GM12878 (cell line): ENCODE measurements at regions not wholly inside any gene's neighbourhood (a gene's known extent, or its start where the extent isn't known, plus 50 kb on each side); places are given as distances from the start of the nearest gene placed in this dataset.
A peak's percentile ranks its signal among the peaks of the same experiment; 100 is the strongest.

Source experiments
- ATF3 ChIP-seq: IDR thresholded peaks from 2 replicates; pipeline ENCODE4 v1.6.1; 2011; ENCODE audit warnings: low read depth, mild to moderate bottlenecking, low read length, moderate library complexity, borderline replicate concordance; ENCODE audit errors: extremely low read depth
- EED ChIP-seq: sonication (generic); IDR thresholded peaks from 2 replicates; pipeline ENCODE4 v1.6.1; 2016; ENCODE audit warnings: antibody characterized with exemption, low read depth
- ELK1 ChIP-seq: IDR thresholded peaks from 2 replicates; pipeline ENCODE4 v1.6.1; 2012; ENCODE audit warnings: low read depth, low read length, improper control_type of control experiment
- EP300 ChIP-seq, 2 experiments: fragments of 150-350 bp in 1 of 2; IDR thresholded peaks; 2 replicates each; pipeline ENCODE4 v1.6.1; 2011 to 2012; ENCODE audit warnings: low read depth in 2 of 2, low read length in 2 of 2, borderline replicate concordance in 1 of 2, improper control_type of control experiment in 1 of 2, inconsistent platforms in 1 of 2; ENCODE audit not compliant: control insufficient read depth in 1 of 2
- HDAC6 ChIP-seq: fragments of 200-600 bp; sonication (generic); IDR thresholded peaks from one replicate; pipeline ENCODE4 v1.8.0; 2017; ENCODE audit warnings: antibody characterized with exemption; ENCODE audit not compliant: unreplicated experiment
- IKZF1 ChIP-seq: fragments of 450-650 bp; conservative IDR thresholded peaks from 2 replicates; pipeline ENCODE4 v1.6.1; 2017; ENCODE audit warnings: antibody characterized with exemption, mild to moderate bottlenecking
- NKRF ChIP-seq: fragments of 450-650 bp; conservative IDR thresholded peaks from 2 replicates; pipeline ENCODE4 v1.6.1; 2017; ENCODE audit warnings: mild to moderate bottlenecking, moderate library complexity
- POLR2A ChIP-seq: IDR thresholded peaks from 2 replicates; pipeline ENCODE4 v1.6.1; 2011; ENCODE audit warnings: low read depth, mild to moderate bottlenecking, low read length
- SP1 ChIP-seq: IDR thresholded peaks from one replicate; pipeline ENCODE4 v1.6.1; 2011; ENCODE audit warnings: low read depth, low read length
- SRF ChIP-seq, 2 experiments: IDR thresholded peaks; 2 replicates each; pipeline ENCODE4 v1.6.1; 2011; ENCODE audit warnings: low read depth in 2 of 2, low read length in 2 of 2, mild to moderate bottlenecking in 1 of 2, moderate library complexity in 1 of 2
- TCF7 ChIP-seq: IDR thresholded peaks from 2 replicates; pipeline ENCODE4 v1.6.1; 2014; ENCODE audit warnings: antibody characterized with exemption, borderline replicate concordance
- TF ChIP-seq, protein P1 (sequence below): fragments of 450-650 bp; IDR thresholded peaks from 2 replicates; pipeline ENCODE4 v1.6.1; 2017; ENCODE audit warnings: low read depth, mild to moderate bottlenecking, moderate library complexity
- TF ChIP-seq, protein P2 (sequence below): fragments of 450-650 bp; formaldehyde crosslinking; IDR thresholded peaks from 2 replicates; pipeline ENCODE4 v1.4.0; 2020; ENCODE audit warnings: mild to moderate bottlenecking, moderate library complexity
- TF ChIP-seq, protein P3 (sequence below): fragments of 450-650 bp; IDR thresholded peaks from 2 replicates; pipeline ENCODE4 v1.6.1; 2017; ENCODE audit warnings: mild to moderate bottlenecking

DNA sequence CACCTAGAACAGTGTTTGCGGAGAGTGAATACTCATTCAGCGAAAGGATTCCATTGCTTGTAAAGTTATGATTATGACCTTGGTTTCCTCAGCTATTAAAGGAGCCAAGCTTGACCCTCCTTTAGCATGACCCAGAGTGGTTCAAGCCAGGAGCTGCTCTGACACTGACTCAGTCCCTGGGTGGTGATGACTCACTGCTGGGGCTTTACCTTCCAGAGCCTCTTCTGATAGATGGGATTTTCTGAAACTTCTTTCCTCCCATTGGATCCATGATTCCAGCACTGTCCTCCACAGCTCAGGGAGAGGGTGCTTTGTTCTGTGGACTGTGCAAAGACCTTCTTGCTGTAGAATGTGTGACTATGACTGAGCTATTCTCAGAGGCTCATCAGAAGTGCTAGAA lies 77.4 kb downstream of the S1PR1 start (continued):
- TF ChIP-seq ELK1 (no peak), POLR2A (no peak), TCF7 (no peak), SP1 (no peak), SRF (IDR thresholded peaks at IDR 0.05; ENCODE audit: low read depth in 2 of 2, low read length in 2 of 2) (no peak), NKRF (no peak), EP300 (IDR thresholded peaks at IDR 0.05; ENCODE audit: borderline replicate concordance in 1 of 2, control insufficient read depth in 1 of 2, low read depth in 2 of 2, low read length in 2 of 2) (no peak), EED (peak; percentile 65), ATF3 (no peak), HDAC6 (no peak), IKZF1 (peak; percentile 39; the same call in 1 of the 2 replicates)
- TF ChIP-seq, protein P1, sequence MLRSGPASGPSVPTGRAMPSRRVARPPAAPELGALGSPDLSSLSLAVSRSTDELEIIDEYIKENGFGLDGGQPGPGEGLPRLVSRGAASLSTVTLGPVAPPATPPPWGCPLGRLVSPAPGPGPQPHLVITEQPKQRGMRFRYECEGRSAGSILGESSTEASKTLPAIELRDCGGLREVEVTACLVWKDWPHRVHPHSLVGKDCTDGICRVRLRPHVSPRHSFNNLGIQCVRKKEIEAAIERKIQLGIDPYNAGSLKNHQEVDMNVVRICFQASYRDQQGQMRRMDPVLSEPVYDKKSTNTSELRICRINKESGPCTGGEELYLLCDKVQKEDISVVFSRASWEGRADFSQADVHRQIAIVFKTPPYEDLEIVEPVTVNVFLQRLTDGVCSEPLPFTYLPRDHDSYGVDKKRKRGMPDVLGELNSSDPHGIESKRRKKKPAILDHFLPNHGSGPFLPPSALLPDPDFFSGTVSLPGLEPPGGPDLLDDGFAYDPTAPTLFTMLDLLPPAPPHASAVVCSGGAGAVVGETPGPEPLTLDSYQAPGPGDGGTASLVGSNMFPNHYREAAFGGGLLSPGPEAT, result peak; percentile 34; the same call in 1 of the 2 replicates
- TF ChIP-seq, protein P2, sequence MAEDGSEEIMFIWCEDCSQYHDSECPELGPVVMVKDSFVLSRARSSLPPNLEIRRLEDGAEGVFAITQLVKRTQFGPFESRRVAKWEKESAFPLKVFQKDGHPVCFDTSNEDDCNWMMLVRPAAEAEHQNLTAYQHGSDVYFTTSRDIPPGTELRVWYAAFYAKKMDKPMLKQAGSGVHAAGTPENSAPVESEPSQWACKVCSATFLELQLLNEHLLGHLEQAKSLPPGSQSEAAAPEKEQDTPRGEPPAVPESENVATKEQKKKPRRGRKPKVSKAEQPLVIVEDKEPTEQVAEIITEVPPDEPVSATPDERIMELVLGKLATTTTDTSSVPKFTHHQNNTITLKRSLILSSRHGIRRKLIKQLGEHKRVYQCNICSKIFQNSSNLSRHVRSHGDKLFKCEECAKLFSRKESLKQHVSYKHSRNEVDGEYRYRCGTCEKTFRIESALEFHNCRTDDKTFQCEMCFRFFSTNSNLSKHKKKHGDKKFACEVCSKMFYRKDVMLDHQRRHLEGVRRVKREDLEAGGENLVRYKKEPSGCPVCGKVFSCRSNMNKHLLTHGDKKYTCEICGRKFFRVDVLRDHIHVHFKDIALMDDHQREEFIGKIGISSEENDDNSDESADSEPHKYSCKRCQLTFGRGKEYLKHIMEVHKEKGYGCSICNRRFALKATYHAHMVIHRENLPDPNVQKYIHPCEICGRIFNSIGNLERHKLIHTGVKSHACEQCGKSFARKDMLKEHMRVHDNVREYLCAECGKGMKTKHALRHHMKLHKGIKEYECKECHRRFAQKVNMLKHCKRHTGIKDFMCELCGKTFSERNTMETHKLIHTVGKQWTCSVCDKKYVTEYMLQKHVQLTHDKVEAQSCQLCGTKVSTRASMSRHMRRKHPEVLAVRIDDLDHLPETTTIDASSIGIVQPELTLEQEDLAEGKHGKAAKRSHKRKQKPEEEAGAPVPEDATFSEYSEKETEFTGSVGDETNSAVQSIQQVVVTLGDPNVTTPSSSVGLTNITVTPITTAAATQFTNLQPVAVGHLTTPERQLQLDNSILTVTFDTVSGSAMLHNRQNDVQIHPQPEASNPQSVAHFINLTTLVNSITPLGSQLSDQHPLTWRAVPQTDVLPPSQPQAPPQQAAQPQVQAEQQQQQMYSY, result no peak
- TF ChIP-seq, protein P3, sequence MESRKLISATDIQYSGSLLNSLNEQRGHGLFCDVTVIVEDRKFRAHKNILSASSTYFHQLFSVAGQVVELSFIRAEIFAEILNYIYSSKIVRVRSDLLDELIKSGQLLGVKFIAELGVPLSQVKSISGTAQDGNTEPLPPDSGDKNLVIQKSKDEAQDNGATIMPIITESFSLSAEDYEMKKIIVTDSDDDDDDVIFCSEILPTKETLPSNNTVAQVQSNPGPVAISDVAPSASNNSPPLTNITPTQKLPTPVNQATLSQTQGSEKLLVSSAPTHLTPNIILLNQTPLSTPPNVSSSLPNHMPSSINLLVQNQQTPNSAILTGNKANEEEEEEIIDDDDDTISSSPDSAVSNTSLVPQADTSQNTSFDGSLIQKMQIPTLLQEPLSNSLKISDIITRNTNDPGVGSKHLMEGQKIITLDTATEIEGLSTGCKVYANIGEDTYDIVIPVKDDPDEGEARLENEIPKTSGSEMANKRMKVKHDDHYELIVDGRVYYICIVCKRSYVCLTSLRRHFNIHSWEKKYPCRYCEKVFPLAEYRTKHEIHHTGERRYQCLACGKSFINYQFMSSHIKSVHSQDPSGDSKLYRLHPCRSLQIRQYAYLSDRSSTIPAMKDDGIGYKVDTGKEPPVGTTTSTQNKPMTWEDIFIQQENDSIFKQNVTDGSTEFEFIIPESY, result no peak
- TF ChIP-seq, all 136 proteins: peak for 6
